ENCODE measurements at regions not wholly inside any gene's neighbourhood (a gene's known extent, or its start where the extent isn't known, plus 50 kb on each side); places are given as distances from the start of the nearest gene placed in this dataset.
"Not testable (repeated sequence)": the region's sequence is repeated elsewhere in the genome, so short reads cannot be mapped to it uniquely, and the experiment has no call there.

DNA sequence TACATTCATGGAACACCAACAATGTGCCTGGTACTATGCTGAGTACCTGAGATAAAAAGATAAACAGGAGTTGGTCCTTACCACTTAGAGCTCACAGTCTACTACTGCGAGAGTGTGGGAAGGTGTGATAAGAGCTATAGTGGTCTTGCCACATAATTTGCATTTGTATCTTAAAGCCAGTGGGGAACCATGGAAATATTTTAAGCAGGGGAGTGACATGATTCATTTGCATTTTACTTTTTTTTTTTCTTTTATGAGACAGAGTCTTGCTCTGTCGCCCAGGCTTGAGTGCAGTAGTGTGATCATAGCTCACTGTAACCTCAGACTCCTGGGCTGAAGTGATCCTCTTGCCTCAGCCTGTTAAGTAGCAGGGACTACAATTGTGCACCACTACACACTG lies 53.6 kb downstream of the SRGAP2 start:
- not testable (repeated sequence) for DNase-seq

- DNase-seq: not testable (repeated sequence)
Measured at GRCh38 chr1:206261473-206261872, 58.1 kb downstream of the SRGAP2 start.

- not testable (repeated sequence) for DNase-seq
Measured at GRCh38 chr1:206262424-206262823, 59.1 kb downstream of the SRGAP2 start.

DNA sequence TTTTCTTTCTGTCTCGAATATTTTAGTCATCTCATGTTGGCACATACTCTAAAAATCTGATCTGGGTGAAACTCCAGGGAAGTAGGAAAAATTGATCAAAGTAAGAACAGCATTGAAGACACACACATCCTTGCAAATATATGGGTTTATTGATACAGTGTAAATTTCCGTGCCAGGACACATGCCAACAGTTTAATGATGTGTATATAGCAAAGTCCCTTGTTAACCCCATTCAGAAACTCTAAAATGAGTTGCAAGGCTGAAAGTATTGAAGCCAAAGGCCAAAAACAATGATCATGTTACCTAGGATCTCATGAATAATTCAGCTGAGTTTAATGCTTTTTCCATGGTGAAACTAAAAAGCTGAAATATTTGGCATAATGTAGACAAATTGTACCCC lies 61.6 kb downstream of the SRGAP2 start:
- not testable (repeated sequence) for DNase-seq

GRCh38 chr1:206271153-206271552 lies 67.8 kb downstream of the SRGAP2 start:
- not testable (repeated sequence) for DNase-seq

DNA sequence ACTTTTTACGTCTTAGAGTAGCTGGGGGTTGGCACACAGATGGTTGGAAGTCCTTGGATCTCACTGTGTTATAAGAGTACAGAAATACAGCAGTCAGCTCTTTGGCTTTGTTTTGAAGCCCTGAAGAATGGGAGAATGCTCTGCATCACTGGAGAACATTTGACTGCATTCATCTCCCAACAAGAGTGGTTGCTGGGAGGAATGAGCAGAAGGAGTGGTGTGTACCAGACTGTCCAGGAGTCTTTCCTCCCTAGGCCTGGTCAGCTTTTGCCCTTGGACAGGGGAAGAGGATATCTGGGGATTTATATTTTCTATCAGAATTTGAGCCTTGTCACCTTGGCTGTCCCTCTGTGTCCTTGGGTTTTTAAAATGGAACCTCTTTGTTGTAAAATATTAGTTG lies 69.8 kb downstream of the SRGAP2 start:
- not testable (repeated sequence) for DNase-seq

DNA sequence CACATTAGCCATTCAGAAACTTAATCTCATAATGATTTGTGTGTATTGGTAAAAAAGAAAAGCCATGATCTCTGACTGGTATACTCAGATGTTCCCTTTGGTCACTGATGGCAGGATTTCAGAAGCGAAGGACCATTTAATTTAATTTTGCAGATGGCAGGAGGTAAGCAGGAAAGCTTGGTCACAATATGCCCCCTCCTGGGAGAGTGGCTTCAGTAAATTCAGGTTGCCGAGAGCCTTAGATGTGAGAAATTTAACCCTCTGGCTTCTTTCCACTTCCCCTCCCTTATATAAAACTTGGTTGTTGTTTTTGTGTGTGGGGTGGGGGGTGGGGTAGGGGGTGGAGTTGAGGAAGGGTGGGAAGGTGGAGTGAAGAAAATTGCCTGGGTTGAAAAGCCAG lies 72.8 kb downstream of the SRGAP2 start:
- DNase-seq: not testable (repeated sequence)

DNA sequence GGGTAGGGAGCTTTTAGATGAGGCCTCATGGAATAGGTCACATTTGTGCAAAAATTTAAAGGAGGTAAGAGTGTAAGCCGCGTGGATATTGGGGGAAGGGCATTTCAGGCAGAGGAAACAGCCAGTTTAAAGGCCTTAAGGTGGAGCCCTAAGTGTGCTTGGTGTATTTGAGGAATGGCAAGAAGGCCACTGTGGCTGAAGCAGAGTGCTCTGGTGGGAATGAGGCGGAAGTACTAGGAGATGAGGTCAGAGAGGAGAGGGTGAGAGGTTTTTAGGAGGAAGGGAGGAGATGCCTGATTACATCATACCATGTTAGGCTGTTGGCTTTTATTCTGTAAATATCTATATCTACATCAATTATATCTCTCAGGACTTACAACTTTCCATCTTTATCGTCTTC lies 75.3 kb downstream of the SRGAP2 start:
- not testable (repeated sequence) for DNase-seq

DNA sequence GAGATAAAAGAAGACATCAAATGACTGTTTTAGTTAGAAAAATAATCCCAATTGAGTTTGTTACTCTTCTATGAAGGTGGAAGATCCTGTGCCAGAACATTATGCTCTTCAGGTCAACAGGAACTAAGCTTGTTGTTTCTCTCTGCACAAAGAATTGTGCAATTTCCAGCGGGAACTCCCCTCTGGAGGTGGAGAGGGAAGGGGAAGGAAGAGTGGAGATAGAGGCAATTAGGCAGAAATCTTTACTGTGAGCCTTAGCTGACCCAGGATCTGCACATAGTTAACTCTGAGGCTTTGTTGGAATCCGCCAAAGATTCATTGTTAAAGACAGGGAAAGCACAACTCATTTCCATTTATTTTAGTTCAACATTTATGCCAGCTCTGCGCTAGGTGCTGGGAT lies 77.3 kb downstream of the SRGAP2 start:
- DNase-seq: not testable (repeated sequence)

DNA sequence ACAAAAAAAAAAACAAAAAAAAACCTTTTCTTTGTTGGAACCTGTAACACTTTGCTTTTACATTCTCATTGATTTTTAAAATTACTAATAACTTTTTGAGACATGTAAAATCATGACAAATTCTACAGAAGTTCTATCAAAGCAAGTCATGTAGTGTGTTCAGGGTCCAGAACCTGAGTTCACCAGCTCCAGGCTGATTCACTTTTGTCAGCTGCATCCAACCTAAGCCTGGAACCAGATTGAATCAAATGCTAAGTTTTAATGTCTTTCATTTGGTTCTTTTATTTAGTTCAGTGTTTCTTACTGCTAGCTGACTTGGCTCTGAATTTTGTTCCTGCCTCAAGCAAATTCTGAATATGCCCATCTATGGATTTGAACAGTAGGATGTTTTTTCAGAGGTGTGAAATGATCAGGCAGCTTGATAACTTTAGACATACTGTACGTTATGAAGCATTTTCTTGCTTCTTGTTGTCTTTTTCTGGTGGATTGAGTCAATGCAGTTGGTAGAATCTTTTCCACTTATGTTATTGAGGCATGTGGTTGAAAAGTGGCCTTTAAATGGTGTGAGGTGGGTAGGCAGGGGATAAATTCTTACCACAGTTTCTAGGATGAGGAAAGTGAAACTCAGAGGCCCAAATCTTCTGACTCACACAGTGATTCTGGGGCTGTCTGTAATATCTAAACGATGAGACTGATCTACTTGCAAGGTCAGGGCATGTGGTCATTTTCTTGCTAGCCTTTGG lies 78.7 kb downstream of the SRGAP2 start:
- not testable (repeated sequence) for DNase-seq

DNA sequence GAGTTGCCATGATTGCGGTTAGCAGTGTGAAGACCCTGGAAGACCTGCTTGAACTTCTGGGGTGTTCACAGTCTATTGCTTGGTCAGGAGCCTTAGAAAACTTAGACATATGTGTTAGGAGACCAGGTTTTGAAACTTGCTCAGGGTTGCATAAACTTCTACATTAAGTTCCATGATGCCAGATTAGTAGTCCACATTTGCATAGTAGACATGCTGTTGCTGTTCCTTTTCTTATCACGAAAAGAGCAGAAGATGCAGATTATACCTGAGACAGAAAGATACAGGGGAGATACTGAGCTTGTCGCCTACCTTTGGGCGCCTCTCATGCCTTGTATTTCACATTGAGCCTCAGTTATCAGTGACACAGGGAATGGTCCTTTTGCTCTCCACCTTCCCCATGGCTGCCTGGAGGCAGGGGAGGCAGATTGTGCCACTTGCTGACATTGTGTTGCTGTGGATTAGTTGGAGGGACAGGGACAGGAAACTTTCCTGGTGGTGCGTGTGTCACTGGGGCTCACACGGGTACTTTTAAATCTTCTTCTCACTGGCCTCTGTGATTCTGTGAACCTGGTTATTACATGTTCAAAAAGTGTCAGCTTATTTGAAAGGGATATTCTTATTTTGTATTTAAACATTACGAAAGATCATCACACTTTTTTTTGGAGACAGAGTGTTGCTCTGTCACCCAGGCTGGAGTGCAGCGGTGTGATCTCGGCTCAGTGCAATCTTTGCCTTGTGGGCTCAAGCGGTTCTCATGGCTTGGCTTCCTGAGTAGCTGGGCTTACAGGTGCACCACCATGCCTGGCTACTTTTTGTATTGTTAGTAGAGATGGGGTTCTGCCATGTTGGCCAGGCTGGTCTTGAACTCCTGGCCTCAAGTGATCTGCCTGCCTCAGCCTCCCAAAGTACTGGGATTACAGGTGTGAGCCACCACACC lies 82.0 kb downstream of the SRGAP2 start:
- not testable (repeated sequence) for DNase-seq

DNA sequence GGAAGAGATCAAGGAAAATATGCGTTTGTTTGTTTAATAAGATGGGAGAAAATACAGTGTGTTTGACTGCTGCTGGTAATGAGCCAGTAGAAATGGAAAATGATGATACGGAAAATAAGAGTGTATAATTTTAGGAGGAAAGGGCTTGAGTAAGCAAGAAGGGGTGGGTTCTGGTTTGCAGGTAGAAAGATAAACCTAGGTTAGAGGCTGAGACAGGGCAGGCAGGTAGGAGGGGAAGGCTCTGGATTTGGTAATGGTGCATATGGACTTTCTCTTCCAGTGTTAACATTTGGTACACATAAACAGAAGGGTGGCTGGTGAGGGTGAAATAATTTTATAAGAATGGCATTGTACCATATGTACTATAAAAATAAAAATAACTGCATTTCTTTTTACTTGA lies 84.4 kb downstream of the SRGAP2 start:
- not testable (repeated sequence) for DNase-seq

DNA sequence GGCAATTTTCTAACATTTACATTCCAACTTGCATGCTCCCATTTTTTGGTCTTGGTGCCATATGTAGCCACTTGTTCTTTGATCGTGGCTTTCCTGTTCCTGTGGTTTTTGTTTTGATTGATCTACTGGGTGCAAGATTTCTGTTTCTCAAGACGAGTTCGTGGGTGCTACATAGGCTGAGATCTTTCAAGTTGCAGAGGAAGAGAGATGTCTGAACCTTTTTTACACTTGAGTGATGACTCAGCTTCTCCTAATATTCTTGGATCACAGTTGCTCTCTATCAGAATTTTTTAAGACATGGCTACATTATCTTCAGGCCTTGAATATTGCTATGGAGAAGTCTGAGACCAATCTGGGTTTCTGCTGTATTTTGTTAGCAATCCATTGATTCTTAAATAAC lies 85.1 kb downstream of the SRGAP2 start:
- not testable (repeated sequence) for DNase-seq

GRCh38 chr1:206297145-206298031 lies 94.0 kb downstream of the SRGAP2 start:
- not testable (repeated sequence) for DNase-seq

GRCh38 chr1:206298032-206298392 lies 94.7 kb downstream of the SRGAP2 start:
- not testable (repeated sequence) for DNase-seq

DNA sequence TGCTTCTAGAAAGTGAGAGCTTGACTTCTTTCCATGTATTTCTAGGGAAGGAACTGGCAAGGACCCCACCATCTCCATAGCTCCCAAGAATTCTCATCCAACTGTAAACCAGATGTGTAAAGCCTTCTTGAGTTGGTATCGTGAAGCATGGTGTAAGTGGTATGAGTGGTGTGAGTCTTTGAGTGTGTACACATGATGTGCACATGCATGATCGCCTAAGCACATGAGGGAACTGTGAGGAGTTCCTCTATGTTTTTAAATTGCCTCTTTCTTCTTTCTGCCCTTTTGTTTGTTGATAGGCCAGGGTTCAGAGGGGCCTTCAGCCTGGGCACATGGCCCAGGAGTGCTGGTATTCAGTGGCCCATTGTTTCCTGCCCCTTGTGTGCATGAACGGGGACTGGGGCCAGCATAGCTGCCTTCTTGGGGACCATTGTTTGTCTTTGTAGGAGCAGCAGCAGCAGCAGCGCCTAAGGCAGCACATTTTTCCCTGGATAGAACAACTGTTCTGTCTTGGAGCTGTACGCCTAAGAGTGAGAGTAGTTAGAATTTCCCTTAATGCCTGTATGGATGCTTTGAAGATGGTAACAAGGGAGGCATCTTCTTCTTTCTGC lies 95.9 kb downstream of the SRGAP2 start:
- DNase-seq: not testable (repeated sequence)

DNA sequence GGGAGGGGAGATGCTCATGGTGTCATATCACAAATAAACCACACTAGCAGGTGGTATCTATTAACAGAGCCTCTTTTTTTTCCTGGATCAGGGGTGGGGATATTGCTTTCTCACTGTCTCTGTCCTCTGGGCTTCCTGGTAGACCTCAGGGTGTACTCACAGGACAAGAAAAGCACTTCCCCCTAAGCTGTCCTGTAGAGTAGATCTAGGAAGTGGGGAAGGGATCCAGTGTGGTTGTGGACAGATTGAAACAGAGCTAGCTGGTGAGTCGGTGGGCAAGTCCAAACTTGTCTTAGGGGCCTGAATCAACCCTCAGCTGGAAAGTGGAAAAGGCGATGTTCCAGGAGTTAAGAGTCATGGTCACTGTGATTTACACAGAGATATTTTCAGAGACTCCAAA lies 96.6 kb downstream of the SRGAP2 start:
- DNase-seq: not testable (repeated sequence)

DNA sequence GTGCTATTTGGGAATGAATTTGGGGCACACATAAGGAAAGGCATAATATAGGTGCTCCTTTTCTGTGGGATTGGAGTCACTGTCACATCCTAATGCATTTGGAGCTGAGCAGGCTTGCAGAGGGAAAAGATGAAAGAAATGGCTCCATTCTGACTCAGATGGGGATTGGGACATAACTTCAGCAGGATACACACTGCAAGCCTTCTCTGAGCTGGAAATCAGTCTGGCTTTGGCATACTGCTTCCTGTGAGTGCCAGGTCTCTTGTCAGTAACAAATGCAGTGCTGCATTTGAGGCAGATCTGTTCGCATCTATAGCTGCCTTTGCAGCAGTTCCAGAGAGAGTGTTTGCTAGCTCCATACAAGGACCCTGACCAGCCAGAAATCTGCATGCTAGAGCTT lies 98.7 kb downstream of the SRGAP2 start:
- DNase-seq: not testable (repeated sequence)

DNA sequence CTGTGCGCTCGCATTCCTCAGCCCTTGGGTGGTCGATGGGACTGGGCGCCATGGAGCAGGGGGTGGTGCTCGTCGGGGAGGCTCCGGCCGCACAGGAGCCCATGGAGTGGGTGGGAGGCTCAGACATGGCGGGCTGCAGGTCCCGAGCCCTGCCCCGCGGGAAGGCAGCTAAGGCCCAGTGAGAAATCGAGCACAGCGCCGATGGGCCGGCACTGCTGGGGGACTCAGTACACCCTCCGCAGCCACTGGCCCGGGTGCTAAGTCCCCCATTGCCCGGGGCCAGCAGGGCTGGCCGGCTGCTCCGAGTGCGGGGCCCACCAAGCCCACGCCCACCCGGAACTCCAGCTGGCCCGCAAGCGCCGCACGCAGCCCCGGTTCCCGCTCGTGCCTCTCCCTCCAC lies 104.1 kb downstream of the SRGAP2 start:
- not testable (repeated sequence) for DNase-seq

DNA sequence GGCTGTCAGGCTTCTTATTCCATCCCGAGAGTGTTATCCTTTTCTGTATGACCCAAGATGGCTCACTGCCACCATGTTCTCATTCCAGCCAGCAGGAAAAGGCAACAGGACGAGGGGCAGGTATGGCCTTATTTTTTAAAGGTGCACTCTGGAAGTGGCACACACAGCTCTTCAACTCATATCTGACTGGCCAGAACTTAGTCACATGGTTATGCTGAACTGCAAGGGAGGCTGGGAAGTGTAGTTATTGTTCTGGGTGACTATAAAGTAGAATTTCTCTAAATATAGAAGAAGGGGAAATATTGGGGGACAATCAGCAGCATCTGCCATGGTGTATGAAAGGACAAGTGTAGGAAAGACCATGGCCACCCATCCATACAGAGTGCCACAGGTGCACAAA lies 107.6 kb downstream of the SRGAP2 start:
- not testable (repeated sequence) for DNase-seq

All from hypothalamus (tissue), 51 donors.